Caco-2 (cell line): ENCODE measurements at regions not wholly inside any gene's neighbourhood (a gene's known extent, or its start where the extent isn't known, plus 50 kb on each side); places are given as distances from the start of the nearest gene placed in this dataset.

Source experiments
- BruUV-seq: library from RNA; stranded (reverse); fragments of 400-500 nt; replicated peaks from 2 replicates; lab custom pipeline; 2021; lab: Mats Ljungman, UMichigan
- CTCF ChIA-PET: fragments of 300-600 bp; sonication (Branson Sonifier 250); formaldehyde crosslinking; loops from one replicate; lab custom pipeline; 2022; ENCODE audit warnings: antibody characterized with exemption; lab: Charles Lee
- POLR2A ChIA-PET: fragments of 300-600 bp; sonication (Branson Sonifier 250); formaldehyde crosslinking; loops from one replicate; lab custom pipeline; 2022; ENCODE audit warnings: antibody characterized with exemption; lab: Charles Lee
- DNase-seq, 2 experiments: peaks; one replicate each; pipeline versions ENCODE4 v3.0.0 to v3.0.0-alpha.2; 2020 to 2022
- H3K27me3 ChIP-seq: replicated peaks from 2 replicates; pipeline ENCODE4 v1.6.0; 2011; ENCODE audit warnings: low read length; ENCODE audit not compliant: control insufficient read depth, insufficient read depth
- H3K36me3 ChIP-seq: 2 replicates; pipeline ENCODE4 v1.5.1; 2011; ENCODE audit warnings: low read length; ENCODE audit not compliant: control insufficient read depth, insufficient read depth
- H3K4me1 ChIP-seq: fragments of 250-450 bp; sonication (Bioruptor Pico); 2 replicates; pipeline ENCODE4 v1.5.1; 2020; ENCODE audit warnings: mild to moderate bottlenecking
- H3K4me3 ChIP-seq: 2 replicates; pipeline ENCODE4 v1.5.1; 2011; ENCODE audit warnings: low read depth, mild to moderate bottlenecking, control low read depth, low read length
- H3K9me3 ChIP-seq: fragments of 250-450 bp; sonication (Bioruptor Pico); 2 replicates; pipeline ENCODE4 v1.5.1; 2020; ENCODE audit warnings: mild to moderate bottlenecking, moderate library complexity
- H3K27ac Mint-ChIP-seq: one replicate; pipeline ENCODE4 v1.8.0; 2022; ENCODE audit warnings: mixed read lengths; ENCODE audit not compliant: unreplicated experiment
- H3K27me3 Mint-ChIP-seq: one replicate; pipeline ENCODE4 v1.8.0; 2022; ENCODE audit warnings: mixed read lengths; ENCODE audit not compliant: insufficient read depth, unreplicated experiment
- H3K36me3 Mint-ChIP-seq: one replicate; pipeline ENCODE4 v1.8.0; 2022; ENCODE audit warnings: mild to moderate bottlenecking, mixed read lengths; ENCODE audit not compliant: insufficient read depth, unreplicated experiment
- H3K4me1 Mint-ChIP-seq: one replicate; pipeline ENCODE4 v1.8.0; 2022; ENCODE audit warnings: low read depth, mixed read lengths; ENCODE audit not compliant: unreplicated experiment
- H3K4me3 Mint-ChIP-seq: one replicate; pipeline ENCODE4 v1.8.0; 2022; ENCODE audit warnings: mild to moderate bottlenecking, moderate library complexity, mixed read lengths; ENCODE audit not compliant: unreplicated experiment
- H3K9me3 Mint-ChIP-seq: one replicate; pipeline ENCODE4 v1.8.0; 2022; ENCODE audit warnings: mixed read lengths; ENCODE audit not compliant: unreplicated experiment
- CTCF ChIP-seq, 2 experiments: fragments of 200-600 bp in 1 of 2; IDR thresholded peaks; 1 replicate in 1 of 2; 2 replicates in 1 of 2; pipeline versions ENCODE4 v1.5.1 to v1.8.0; 2011 to 2022; ENCODE audit warnings: antibody characterized with exemption in 1 of 2, control low read depth in 1 of 2, inconsistent platforms in 1 of 2, low read depth in 1 of 2, low read length in 1 of 2, mild to moderate bottlenecking in 1 of 2, moderate library complexity in 1 of 2; ENCODE audit not compliant: insufficient read depth in 1 of 2, severe bottlenecking in 1 of 2, unreplicated experiment in 1 of 2
- intact Hi-C: fragments of 100-400 bp; cut with micrococcal nuclease; formaldehyde crosslinking; loops from one replicate; pipeline ENCODE4 v1.10.0; 2022; ENCODE audit not compliant: unreplicated experiment

GRCh38 chr6:150744522-150745260 is 120.8 kb upstream of the MTHFD1L start:
- no peak for TF ChIP-seq CTCF (IDR thresholded peaks at IDR 0.05; ENCODE audit: insufficient read depth in 1 of 2, low read depth in 1 of 2, low read length in 1 of 2, severe bottlenecking in 1 of 2, unreplicated experiment in 1 of 2)
- Histone ChIP-seq H3K9me3 (no peaks in the 10 kb centered on the region), H3K4me3 (no peak overlapping the region), H3K36me3 (no peaks in the 10 kb centered on the region), H3K4me1 (peaks cover 46% of the 10 kb centered on the region), H3K27me3 (no peaks in the 10 kb centered on the region)
- ChIA-PET POLR2A (no interaction called here), CTCF (no interaction called here)
- intact Hi-C loops, result no loop called here
- no peaks in the 10 kb centered on the region for H3K27me3 Mint-ChIP-seq
- no TSS peak for BruUV-seq
- H3K36me3 Mint-ChIP-seq, result peaks cover 26% of the 10 kb centered on the region
- no peaks in the 10 kb centered on the region for H3K9me3 Mint-ChIP-seq
- H3K4me1 Mint-ChIP-seq, result peaks cover 44% of the 10 kb centered on the region
- no peak overlapping the region for H3K4me3 Mint-ChIP-seq
- H3K27ac Mint-ChIP-seq, result no peak overlapping the region
- DNase-seq, result no peak

- H3K27ac Mint-ChIP-seq, result no peak overlapping the region
- no peaks in the 10 kb centered on the region for H3K27me3 Mint-ChIP-seq
- Histone ChIP-seq H3K36me3 (no peaks in the 10 kb centered on the region), H3K27me3 (no peaks in the 10 kb centered on the region), H3K4me3 (no peak overlapping the region), H3K4me1 (peaks cover 34% of the 10 kb centered on the region), H3K9me3 (no peaks in the 10 kb centered on the region)
- no peak for DNase-seq
- H3K4me1 Mint-ChIP-seq, result peaks cover 32% of the 10 kb centered on the region
- peaks cover 22% of the 10 kb centered on the region for H3K36me3 Mint-ChIP-seq
- intact Hi-C loops, result no loop called here
- TF ChIP-seq CTCF (IDR thresholded peaks at IDR 0.05; ENCODE audit: insufficient read depth in 1 of 2, low read depth in 1 of 2, low read length in 1 of 2, severe bottlenecking in 1 of 2, unreplicated experiment in 1 of 2), result no peak
- ChIA-PET CTCF (no interaction called here), POLR2A (no interaction called here)
- H3K9me3 Mint-ChIP-seq, result no peaks in the 10 kb centered on the region
- H3K4me3 Mint-ChIP-seq, result no peak overlapping the region
- no TSS peak for BruUV-seq
Observed at GRCh38 chr6:150745896-150746295, 119.6 kb upstream of the MTHFD1L start.

- Histone ChIP-seq H3K36me3 (no peaks in the 10 kb centered on the region), H3K4me3 (no peak overlapping the region), H3K9me3 (no peaks in the 10 kb centered on the region), H3K27me3 (no peaks in the 10 kb centered on the region), H3K4me1 (peaks cover 27% of the 10 kb centered on the region)
- POLR2A ChIA-PET, result no interaction called here
- TF ChIP-seq CTCF (IDR thresholded peaks at IDR 0.05; ENCODE audit: insufficient read depth in 1 of 2, low read depth in 1 of 2, low read length in 1 of 2, severe bottlenecking in 1 of 2, unreplicated experiment in 1 of 2), result no peak
- no peaks in the 10 kb centered on the region for H3K27me3 Mint-ChIP-seq
- no TSS peak for BruUV-seq
- peaks cover 11% of the 10 kb centered on the region for H3K36me3 Mint-ChIP-seq
- peaks cover 22% of the 10 kb centered on the region for H3K4me1 Mint-ChIP-seq
- H3K4me3 Mint-ChIP-seq, result peak overlapping the region; percentile 31
- CTCF ChIA-PET, result interaction anchor here (0.7 kb wide), 1 partner anchor 61 kb away, joined by 4 read pairs; no protein-coding TSS in a partner anchor
- DNase-seq, result peak in 1 of 2 experiments; percentile 48
- intact Hi-C loops, result no loop called here
- H3K9me3 Mint-ChIP-seq, result no peaks in the 10 kb centered on the region
- H3K27ac Mint-ChIP-seq, result peak overlapping the region; percentile 5
Observed at GRCh38 chr6:150747155-150747554, 118.3 kb upstream of the MTHFD1L start.
